Keratinocyte (primary cell): ENCODE measurements at regions not wholly inside any gene's neighbourhood (a gene's known extent, or its start where the extent isn't known, plus 50 kb on each side); places are given as distances from the start of the nearest gene placed in this dataset.

ENCODE experiments used
- DNase-seq: peaks from one replicate; pipeline ENCODE4 v3.0.0-alpha.2; 2011; ENCODE audit warnings: low read depth, missing footprints, low spot score
- FAIRE-seq: peaks from 2 replicates; lab custom pipeline; 2011; peaks lifted over from hg19 to GRCh38; lab: Jason Lieb, UNC
- H2AFZ ChIP-seq: 2 replicates; pipeline ENCODE4 v1.6.0; 2012; ENCODE audit warnings: low read length, control low read depth, inconsistent platforms; ENCODE audit not compliant: control insufficient read depth
- H3K27ac ChIP-seq: 2 replicates; pipeline ENCODE4 v1.5.1; 2011; ENCODE audit warnings: low read length; ENCODE audit not compliant: control insufficient read depth, insufficient read depth
- H3K27me3 ChIP-seq: 3 replicates; pipeline ENCODE4 v1.6.0; 2011; ENCODE audit warnings: low read length; ENCODE audit not compliant: control insufficient read depth, insufficient read depth; ENCODE audit errors: extremely low read depth
- H3K36me3 ChIP-seq, 2 experiments: 2 replicates in 1 of 2; 3 replicates in 1 of 2; pipeline ENCODE4 v1.5.1; 2011; ENCODE audit warnings: low read length in 2 of 2, mild to moderate bottlenecking in 1 of 2; ENCODE audit not compliant: control insufficient read depth in 2 of 2, insufficient read depth in 2 of 2; ENCODE audit errors: extremely low read depth in 1 of 2
- H3K4me1 ChIP-seq: 3 replicates; pipeline ENCODE4 v1.5.1; 2011; ENCODE audit warnings: low read length; ENCODE audit not compliant: control insufficient read depth, insufficient read depth; ENCODE audit errors: extremely low read depth
- H3K4me2 ChIP-seq: 3 replicates; pipeline ENCODE4 v1.6.0; 2011; ENCODE audit warnings: low read depth, low read length; ENCODE audit not compliant: control insufficient read depth, insufficient read depth; ENCODE audit errors: extremely low read depth
- H3K4me3 ChIP-seq, 3 experiments: fragments of 200-600 bp in 1 of 3; sonication (generic) in 1 of 3; 2 replicates in 2 of 3; 3 replicates in 1 of 3; pipeline ENCODE4 v1.5.1; 2011 to 2016; ENCODE audit warnings: low read length in 3 of 3, mild to moderate bottlenecking in 3 of 3, control low read depth in 2 of 3, inconsistent platforms in 1 of 3, low read depth in 1 of 3, mixed read lengths in 1 of 3, mixed run types in 1 of 3, moderate library complexity in 1 of 3; ENCODE audit not compliant: control insufficient read depth in 2 of 3, insufficient read depth in 2 of 3; ENCODE audit errors: extremely low read depth in 1 of 3
- H3K79me2 ChIP-seq: 2 replicates; pipeline ENCODE4 v1.6.0; 2012; ENCODE audit warnings: low read length; ENCODE audit not compliant: control insufficient read depth, insufficient read depth
- H3K9ac ChIP-seq: 3 replicates; pipeline ENCODE4 v1.6.0; 2011; ENCODE audit warnings: low read length; ENCODE audit not compliant: control insufficient read depth, insufficient read depth; ENCODE audit errors: extremely low read depth
- H3K9me1 ChIP-seq: 3 replicates; pipeline ENCODE4 v1.6.0; 2011; ENCODE audit warnings: low read length; ENCODE audit not compliant: control insufficient read depth, insufficient read depth; ENCODE audit errors: extremely low read depth
- H3K9me3 ChIP-seq: 2 replicates; pipeline ENCODE4 v1.5.1; 2012; ENCODE audit warnings: low read depth, low read length; ENCODE audit not compliant: control insufficient read depth
- H4K20me1 ChIP-seq: 3 replicates; pipeline ENCODE4 v1.6.0; 2011; ENCODE audit warnings: low read length; ENCODE audit not compliant: control insufficient read depth, insufficient read depth; ENCODE audit errors: extremely low read depth
- EZH2 ChIP-seq: IDR thresholded peaks from one replicate; pipeline ENCODE4 v1.6.1; 2012; ENCODE audit warnings: inconsistent platforms, mild to moderate bottlenecking, low read length, moderate library complexity
- dilution Hi-C: fragments of 300-500 bp; cut with MboI; formaldehyde crosslinking; loops from one replicate; pipeline ENCODE4 v1.7.0; 2020; ENCODE audit warnings: low sequenced_read_pairs; ENCODE audit not compliant: extremely low pct_ligation_motif_present
- TF ChIP-seq, protein P1 (sequence below), 3 experiments: IDR thresholded peaks in 1 of 3; conservative IDR thresholded peaks in 1 of 3; optimal IDR thresholded peaks in 1 of 3; 2 replicates in 2 of 3; 3 replicates in 1 of 3; pipeline versions ENCODE3 to v1.5.1; 2011; ENCODE audit warnings: low read length in 3 of 3, mild to moderate bottlenecking in 3 of 3, moderate library complexity in 2 of 3, control low read depth in 1 of 3, inconsistent platforms in 1 of 3; ENCODE audit not compliant: insufficient read depth in 2 of 3; ENCODE audit errors: extremely low read depth in 1 of 3

DNA sequence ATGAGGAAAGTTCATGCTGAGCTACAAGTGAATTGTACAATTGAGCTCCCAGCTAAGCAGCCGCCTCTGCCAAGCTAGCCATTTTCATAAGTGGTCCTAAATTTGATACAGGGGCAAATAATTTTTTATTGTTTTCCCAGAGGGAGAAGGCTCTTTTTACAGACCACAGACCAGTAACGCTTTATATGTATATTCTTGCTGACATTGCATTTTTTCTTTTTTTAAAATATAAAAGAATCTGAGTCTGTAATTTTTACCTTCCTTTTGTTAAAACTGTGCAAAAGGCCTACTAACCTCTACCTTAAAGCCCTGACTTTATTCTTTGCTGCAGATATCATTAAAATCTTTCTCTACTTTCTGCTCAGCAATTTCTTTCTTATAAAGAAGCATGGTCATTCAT is 501.2 kb upstream of the INTU start:
- FAIRE-seq: no peak
- no peak overlapping the region for H3K27ac ChIP-seq

DNA sequence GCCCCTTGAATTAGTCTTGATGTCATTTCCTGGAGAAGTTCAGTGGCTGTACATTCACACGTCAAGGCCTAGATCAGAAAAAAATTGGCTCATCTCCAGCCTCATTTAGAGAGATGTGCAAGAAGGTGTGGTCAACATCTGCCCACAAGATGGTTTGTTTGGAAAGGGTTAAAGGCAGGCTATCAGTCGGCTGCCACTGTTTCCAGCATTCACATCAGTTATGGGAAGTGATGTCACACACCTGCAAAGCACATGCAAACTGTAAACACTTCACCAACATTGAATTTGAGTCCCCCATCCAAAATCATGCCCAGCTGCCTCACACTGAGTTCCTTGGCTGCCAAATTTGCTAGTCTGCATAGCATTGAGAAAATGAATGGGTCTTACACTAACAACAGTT is 498.3 kb upstream of the INTU start:
- H3K9ac ChIP-seq: no peak overlapping the region
- TF ChIP-seq EZH2: no peak
- TF ChIP-seq, protein P1, sequence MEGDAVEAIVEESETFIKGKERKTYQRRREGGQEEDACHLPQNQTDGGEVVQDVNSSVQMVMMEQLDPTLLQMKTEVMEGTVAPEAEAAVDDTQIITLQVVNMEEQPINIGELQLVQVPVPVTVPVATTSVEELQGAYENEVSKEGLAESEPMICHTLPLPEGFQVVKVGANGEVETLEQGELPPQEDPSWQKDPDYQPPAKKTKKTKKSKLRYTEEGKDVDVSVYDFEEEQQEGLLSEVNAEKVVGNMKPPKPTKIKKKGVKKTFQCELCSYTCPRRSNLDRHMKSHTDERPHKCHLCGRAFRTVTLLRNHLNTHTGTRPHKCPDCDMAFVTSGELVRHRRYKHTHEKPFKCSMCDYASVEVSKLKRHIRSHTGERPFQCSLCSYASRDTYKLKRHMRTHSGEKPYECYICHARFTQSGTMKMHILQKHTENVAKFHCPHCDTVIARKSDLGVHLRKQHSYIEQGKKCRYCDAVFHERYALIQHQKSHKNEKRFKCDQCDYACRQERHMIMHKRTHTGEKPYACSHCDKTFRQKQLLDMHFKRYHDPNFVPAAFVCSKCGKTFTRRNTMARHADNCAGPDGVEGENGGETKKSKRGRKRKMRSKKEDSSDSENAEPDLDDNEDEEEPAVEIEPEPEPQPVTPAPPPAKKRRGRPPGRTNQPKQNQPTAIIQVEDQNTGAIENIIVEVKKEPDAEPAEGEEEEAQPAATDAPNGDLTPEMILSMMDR (optimal IDR thresholded peaks at IDR 0.05 in 1 of 3, IDR thresholded peaks at IDR 0.05 in 1 of 3, conservative IDR thresholded peaks at IDR 0.05 in 1 of 3; ENCODE audit: extremely low read depth in 1 of 3, insufficient read depth in 2 of 3, low read length in 3 of 3): no peak

More for the DNA sequence above, 501.2 kb upstream of the INTU start:
- H3K4me3 ChIP-seq: no peak overlapping the region
- no peaks in the 10 kb centered on the region for H3K79me2 ChIP-seq
- DNase-seq: no peak
- no peak overlapping the region for H3K4me2 ChIP-seq
- no peak overlapping the region for H3K9ac ChIP-seq
- H4K20me1 ChIP-seq: no peaks in the 10 kb centered on the region
- H3K4me1 ChIP-seq: no peaks in the 10 kb centered on the region
- no peaks in the 10 kb centered on the region for H3K27me3 ChIP-seq
- H3K36me3 ChIP-seq: no peaks in the 10 kb centered on the region
- TF ChIP-seq, protein P1 (optimal IDR thresholded peaks at IDR 0.05 in 1 of 3, IDR thresholded peaks at IDR 0.05 in 1 of 3, conservative IDR thresholded peaks at IDR 0.05 in 1 of 3; ENCODE audit: extremely low read depth in 1 of 3, insufficient read depth in 2 of 3, low read length in 3 of 3): no peak
- no peak for TF ChIP-seq EZH2
- no peaks in the 10 kb centered on the region for H3K9me3 ChIP-seq
- H2AFZ ChIP-seq: no peak overlapping the region
- H3K9me1 ChIP-seq: no peaks in the 10 kb centered on the region
- dilution Hi-C loops: no loop called here

More for the DNA sequence above, 498.3 kb upstream of the INTU start:
- Histone ChIP-seq H2AFZ (no peak overlapping the region), H3K4me1 (no peaks in the 10 kb centered on the region), H3K9me1 (no peaks in the 10 kb centered on the region), H3K4me2 (no peak overlapping the region), H3K79me2 (no peaks in the 10 kb centered on the region), H3K4me3 (no peak overlapping the region), H3K27ac (no peak overlapping the region), H3K27me3 (no peaks in the 10 kb centered on the region), H4K20me1 (no peaks in the 10 kb centered on the region), H3K9me3 (no peaks in the 10 kb centered on the region), H3K36me3 (no peaks in the 10 kb centered on the region)
- DNase-seq (no peak), FAIRE-seq (no peak)
- dilution Hi-C loops: no loop called here
